AG04449 (cell line): ENCODE measurements at regions not wholly inside any gene's neighbourhood (a gene's known extent, or its start where the extent isn't known, plus 50 kb on each side); places are given as distances from the start of the nearest gene placed in this dataset.

Experiments
- CTCF ChIA-PET: fragments of 350-600 bp; formaldehyde crosslinking; extraction: SDS; loops from one replicate; lab custom pipeline; 2021; ENCODE audit warnings: antibody characterized with exemption; lab: Yijun Ruan, JAX
- POLR2A ChIA-PET: fragments of 400-600, 350-600 bp; formaldehyde crosslinking; extraction: SDS; loops from one replicate; lab custom pipeline; 2020; ENCODE audit warnings: antibody characterized with exemption, inconsistent platforms; lab: Yijun Ruan, JAX
- DNase-seq: peaks from one replicate; pipeline ENCODE4 v3.0.0-alpha.2; 2010; ENCODE audit warnings: low read depth, low spot score
- H3K4me3 ChIP-seq: 2 replicates; pipeline ENCODE4 v1.5.1; 2011; ENCODE audit warnings: low read depth, mild to moderate bottlenecking, control low read depth, low read length
- TF ChIP-seq, protein P1 (sequence below): IDR thresholded peaks from one replicate; pipeline ENCODE4 v1.5.1; 2011; ENCODE audit warnings: mild to moderate bottlenecking, moderate library complexity, low read length, control low read depth, inconsistent platforms; ENCODE audit not compliant: insufficient read depth; ENCODE audit errors: missing control alignments

DNA sequence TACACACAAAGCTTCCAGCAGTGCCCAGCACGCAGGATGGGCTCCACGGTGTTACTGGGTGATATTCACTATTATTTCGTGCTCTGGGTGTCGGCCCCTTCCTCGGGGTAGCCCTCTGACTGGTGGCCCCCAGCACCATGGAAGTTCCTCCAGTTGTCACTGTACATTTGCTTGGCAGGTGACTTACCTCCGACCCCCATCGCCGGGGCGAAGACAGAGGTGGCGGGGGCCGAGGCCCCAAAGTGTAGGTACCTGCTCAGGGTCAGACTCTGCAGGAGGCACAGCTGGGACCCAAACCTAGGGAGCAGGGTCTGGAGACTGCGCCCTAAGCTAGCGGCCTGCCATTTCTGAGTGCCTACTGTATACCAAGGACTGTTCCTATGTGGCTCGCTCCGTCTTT is 98.9 kb downstream of the RFLNA start:
- ChIA-PET POLR2A (no interaction called here), CTCF (interaction anchor here (0.7 to 7.1 kb wide), 6 partner anchors 11 to 340 kb away, joined by 3 to 48 read pairs (median 3); no protein-coding TSS in a partner anchor)
- TF ChIP-seq, protein P1, sequence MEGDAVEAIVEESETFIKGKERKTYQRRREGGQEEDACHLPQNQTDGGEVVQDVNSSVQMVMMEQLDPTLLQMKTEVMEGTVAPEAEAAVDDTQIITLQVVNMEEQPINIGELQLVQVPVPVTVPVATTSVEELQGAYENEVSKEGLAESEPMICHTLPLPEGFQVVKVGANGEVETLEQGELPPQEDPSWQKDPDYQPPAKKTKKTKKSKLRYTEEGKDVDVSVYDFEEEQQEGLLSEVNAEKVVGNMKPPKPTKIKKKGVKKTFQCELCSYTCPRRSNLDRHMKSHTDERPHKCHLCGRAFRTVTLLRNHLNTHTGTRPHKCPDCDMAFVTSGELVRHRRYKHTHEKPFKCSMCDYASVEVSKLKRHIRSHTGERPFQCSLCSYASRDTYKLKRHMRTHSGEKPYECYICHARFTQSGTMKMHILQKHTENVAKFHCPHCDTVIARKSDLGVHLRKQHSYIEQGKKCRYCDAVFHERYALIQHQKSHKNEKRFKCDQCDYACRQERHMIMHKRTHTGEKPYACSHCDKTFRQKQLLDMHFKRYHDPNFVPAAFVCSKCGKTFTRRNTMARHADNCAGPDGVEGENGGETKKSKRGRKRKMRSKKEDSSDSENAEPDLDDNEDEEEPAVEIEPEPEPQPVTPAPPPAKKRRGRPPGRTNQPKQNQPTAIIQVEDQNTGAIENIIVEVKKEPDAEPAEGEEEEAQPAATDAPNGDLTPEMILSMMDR = no peak
- no peak overlapping the region for H3K4me3 ChIP-seq
- no peak for DNase-seq

DNA sequence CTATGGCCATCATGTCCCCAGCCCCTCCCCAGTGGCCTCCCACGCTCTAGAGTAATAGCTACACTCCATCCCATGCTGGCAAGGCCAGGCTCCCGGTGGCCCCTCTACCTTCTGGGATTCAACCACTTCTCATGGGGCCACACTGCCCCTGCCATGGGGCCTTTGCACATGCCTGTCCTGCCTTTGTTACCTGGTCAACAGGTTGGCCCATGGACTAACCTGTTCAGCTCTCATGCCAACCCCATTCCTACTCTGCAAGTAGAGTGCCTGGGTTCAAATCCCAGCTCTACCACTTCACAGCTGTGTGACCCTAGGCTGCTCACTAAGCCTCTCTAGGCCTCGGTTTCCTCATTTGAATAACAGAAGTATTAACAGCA is 98.5 kb downstream of the RFLNA start:
- no peak overlapping the region for H3K4me3 ChIP-seq
- POLR2A ChIA-PET = interaction anchor here (0.6 kb wide), 1 partner anchor 164 kb away, joined by 3 read pairs; no protein-coding TSS in a partner anchor
- TF ChIP-seq, protein P1 = no peak
- CTCF ChIA-PET = interaction anchor here (0.8 to 7.1 kb wide), 9 partner anchors 8 to 340 kb away, joined by 3 to 48 read pairs (median 3); no protein-coding TSS in a partner anchor
- no peak for DNase-seq

DNA sequence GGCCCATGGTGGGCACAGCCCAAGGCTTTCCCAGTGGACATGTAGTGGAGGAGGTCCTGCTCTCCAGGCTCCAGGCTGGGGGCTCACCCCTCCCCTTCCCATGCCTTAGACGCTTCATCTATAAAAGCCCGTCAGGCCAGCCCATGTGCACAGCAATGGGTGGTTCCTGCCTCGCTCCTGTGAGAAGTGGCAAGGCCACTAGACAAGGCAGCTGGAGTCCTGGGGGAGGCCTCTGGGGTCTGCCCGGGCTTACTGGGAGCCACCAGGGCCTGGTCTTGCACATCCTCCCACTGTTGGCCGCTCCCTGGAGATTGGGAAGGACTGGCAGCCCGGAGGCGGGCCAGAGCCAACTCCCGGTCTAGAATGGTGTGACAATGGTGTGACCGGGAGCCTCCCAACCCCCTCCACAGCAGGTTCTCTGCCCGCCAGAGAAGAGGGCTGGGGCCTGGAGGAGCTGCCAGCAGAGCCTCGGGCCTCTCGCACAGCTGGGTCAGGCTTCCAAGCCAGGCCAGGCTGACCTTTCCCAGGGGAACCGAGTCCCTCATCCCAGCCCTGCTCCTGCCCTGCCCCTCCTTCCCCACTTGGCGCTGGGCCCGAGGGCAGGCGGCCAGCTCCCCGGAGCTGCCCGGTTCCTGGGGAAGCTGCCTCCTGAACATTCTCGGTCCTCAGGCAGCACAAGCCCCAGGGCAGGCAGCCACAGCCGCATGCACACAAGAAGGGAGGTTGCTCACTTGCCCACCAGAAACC is 97.9 kb downstream of the RFLNA start:
- ChIA-PET CTCF (interaction anchor here (0.8 to 7.1 kb wide), 9 partner anchors 9 to 339 kb away, joined by 3 to 48 read pairs (median 3); no protein-coding TSS in a partner anchor), POLR2A (interaction anchor here (0.6 kb wide), 2 partner anchors 12 to 164 kb away, joined by 3 read pairs; no protein-coding TSS in a partner anchor)
- TF ChIP-seq, protein P1 = no peak
- DNase-seq = no peak
- no peak overlapping the region; the same call in 1 of the 2 replicates for H3K4me3 ChIP-seq

DNA sequence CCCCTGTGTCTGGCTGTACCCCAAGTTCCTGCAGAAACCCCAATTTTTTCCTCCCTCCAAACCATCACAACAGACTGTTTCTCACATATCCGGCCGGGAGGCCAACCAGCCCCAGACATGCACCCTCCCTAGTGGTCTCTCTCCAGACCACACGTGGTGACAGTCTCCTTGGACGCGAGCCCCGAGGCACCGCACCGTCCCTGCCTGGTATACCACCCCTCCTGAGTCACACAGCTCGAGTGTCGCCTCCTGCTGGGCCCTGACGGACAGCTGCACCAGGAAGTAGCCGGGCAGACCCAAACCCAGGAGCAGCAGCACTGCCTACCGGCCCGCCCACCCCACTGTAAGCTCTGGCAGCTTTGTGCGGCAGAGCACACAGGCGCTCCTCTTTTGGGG is 97.4 kb downstream of the RFLNA start:
- no peak overlapping the region for H3K4me3 ChIP-seq
- no peak for DNase-seq
- ChIA-PET POLR2A (interaction anchor here (0.6 kb wide), 1 partner anchor 12 kb away, joined by 3 read pairs; no protein-coding TSS in a partner anchor), CTCF (interaction anchor here (1.1 to 7.1 kb wide), 4 partner anchors 11 to 44 kb away, joined by 3 to 48 read pairs (median 4); no protein-coding TSS in a partner anchor)
- TF ChIP-seq, protein P1 = peak; percentile 52

DNA sequence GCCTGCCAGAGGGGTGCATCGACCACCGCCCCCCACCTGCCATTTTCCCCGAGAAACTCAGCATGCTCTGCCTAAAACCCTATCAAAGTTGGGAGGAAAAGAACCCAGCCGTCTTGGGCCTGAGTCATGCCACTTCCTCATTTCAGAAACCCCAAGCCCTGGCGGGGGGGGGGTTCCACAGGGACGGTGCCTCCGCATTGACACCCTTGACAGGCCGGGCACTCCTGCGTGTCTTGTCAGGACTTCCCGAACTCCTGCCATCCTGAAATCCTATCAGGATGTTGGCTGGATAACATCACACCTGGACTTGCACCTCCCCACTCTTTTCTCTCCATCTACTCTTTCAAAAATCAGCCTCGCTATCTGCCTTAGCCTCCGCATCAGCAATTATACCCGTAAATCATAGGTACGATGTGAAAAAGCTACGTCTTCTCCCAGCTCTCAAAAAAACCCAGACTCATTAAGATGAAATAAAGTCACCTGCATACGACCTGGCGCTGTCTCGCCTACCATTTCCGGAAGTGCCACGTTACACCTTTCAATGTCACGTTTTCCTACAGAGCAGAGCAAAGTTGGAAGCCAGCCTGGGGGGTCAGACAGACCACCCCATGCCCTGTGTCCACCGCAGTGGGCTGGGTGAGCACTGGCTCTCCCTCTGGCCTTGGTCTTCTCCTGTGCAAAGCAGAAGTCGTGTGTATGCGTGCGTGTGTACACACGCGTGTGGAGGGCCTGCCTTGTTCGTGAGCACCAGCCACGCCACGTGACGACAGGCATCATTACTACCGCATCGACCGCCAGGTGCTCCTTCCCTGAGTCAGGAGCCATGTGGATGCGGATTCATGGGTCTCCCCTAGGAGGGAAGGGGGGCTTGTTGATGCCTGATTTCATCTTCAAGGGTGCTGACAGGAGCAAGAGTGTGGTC is 96.7 kb downstream of the RFLNA start:
- ChIA-PET CTCF (interaction anchor here (1.5 to 10.1 kb wide), 5 partner anchors 7 to 380 kb away, joined by 5 to 70 read pairs (median 21); no protein-coding TSS in a partner anchor), POLR2A (interaction anchor here (1.1 to 3.9 kb wide), 2 partner anchors 11 to 31 kb away, joined by 3 to 29 read pairs; no protein-coding TSS in a partner anchor)

More for the DNA sequence above, 96.7 kb downstream of the RFLNA start:
- no peak for DNase-seq
- no peak overlapping the region for H3K4me3 ChIP-seq
- TF ChIP-seq, protein P1 = no peak
